ENCODE measurements at regions not wholly inside any gene's neighbourhood (a gene's known extent, or its start where the extent isn't known, plus 50 kb on each side); places are given as distances from the start of the nearest gene placed in this dataset.

- no peak for TF ChIP-seq CTCF (IDR thresholded peaks at IDR 0.05)
- TF ChIP-seq ZFX (IDR thresholded peaks at IDR 0.05; ENCODE audit: borderline replicate concordance), result no peak
Measured at GRCh38 chr3:30452446-30452845, 154.0 kb upstream of the TGFBR2 start.

Data from 22Rv1 (cell line).